GM12864 (cell line): ENCODE measurements at regions not wholly inside any gene's neighbourhood (a gene's known extent, or its start where the extent isn't known, plus 50 kb on each side); places are given as distances from the start of the nearest gene placed in this dataset.
"Not testable (repeated sequence)": the region's sequence is repeated elsewhere in the genome, so short reads cannot be mapped to it uniquely, and the experiment has no call there.

Experiments used
- DNase-seq: peaks from one replicate; pipeline ENCODE4 v3.0.0-alpha.2; 2011; ENCODE audit warnings: low read depth
- H3K4me3 ChIP-seq: 2 replicates; pipeline ENCODE4 v1.5.1; 2011; ENCODE audit warnings: mild to moderate bottlenecking, low read depth, low read length, control low read depth
- CTCF ChIP-seq: IDR thresholded peaks from 2 replicates; pipeline ENCODE4 v1.5.1; 2011; ENCODE audit warnings: low read depth, mild to moderate bottlenecking, moderate library complexity, low read length, control low read depth, inconsistent platforms; ENCODE audit errors: missing control alignments

GRCh38 chr14:66312451-66312850 is 173.7 kb upstream of the CCDC196 start:
- no peak for TF ChIP-seq CTCF
- no peak for DNase-seq

GRCh38 chr14:66315098-66315497 is 171.1 kb upstream of the CCDC196 start:
- no peak overlapping the region for H3K4me3 ChIP-seq
- DNase-seq, result no peak
- TF ChIP-seq CTCF, result no peak

More at GRCh38 chr14:66312451-66312850, 173.7 kb upstream of the CCDC196 start:
- no peak overlapping the region for H3K4me3 ChIP-seq

- TF ChIP-seq CTCF, result peak; percentile 32
- no peak for DNase-seq
- H3K4me3 ChIP-seq, result no peak overlapping the region
Measured at GRCh38 chr14:66315548-66315947, 170.6 kb upstream of the CCDC196 start.

- DNase-seq, result no peak
- H3K4me3 ChIP-seq, result no peak overlapping the region
- TF ChIP-seq CTCF, result no peak
Measured at GRCh38 chr14:66322564-66322963, 163.6 kb upstream of the CCDC196 start.

- H3K4me3 ChIP-seq, result no peak overlapping the region
- no peak for DNase-seq
Measured at GRCh38 chr14:66330228-66330627, 155.9 kb upstream of the CCDC196 start.

GRCh38 chr14:66330916-66331315 is 155.3 kb upstream of the CCDC196 start:
- DNase-seq, result no peak
- no peak overlapping the region for H3K4me3 ChIP-seq
- TF ChIP-seq CTCF, result no peak

More at GRCh38 chr14:66330228-66330627, 155.9 kb upstream of the CCDC196 start:
- no peak for TF ChIP-seq CTCF

GRCh38 chr14:66333293-66333692 is 152.9 kb upstream of the CCDC196 start:
- not testable (repeated sequence) for DNase-seq

GRCh38 chr14:66341239-66341638 is 144.9 kb upstream of the CCDC196 start:
- no peak for TF ChIP-seq CTCF
- H3K4me3 ChIP-seq, result no peak overlapping the region
- no peak for DNase-seq

More at GRCh38 chr14:66333293-66333692, 152.9 kb upstream of the CCDC196 start:
- not testable (repeated sequence) for H3K4me3 ChIP-seq
